ENCODE measurements at regions not wholly inside any gene's neighbourhood (a gene's known extent, or its start where the extent isn't known, plus 50 kb on each side); places are given as distances from the start of the nearest gene placed in this dataset.
"Not testable (repeated sequence)": the region's sequence is repeated elsewhere in the genome, so short reads cannot be mapped to it uniquely, and the experiment has no call there.

DNA sequence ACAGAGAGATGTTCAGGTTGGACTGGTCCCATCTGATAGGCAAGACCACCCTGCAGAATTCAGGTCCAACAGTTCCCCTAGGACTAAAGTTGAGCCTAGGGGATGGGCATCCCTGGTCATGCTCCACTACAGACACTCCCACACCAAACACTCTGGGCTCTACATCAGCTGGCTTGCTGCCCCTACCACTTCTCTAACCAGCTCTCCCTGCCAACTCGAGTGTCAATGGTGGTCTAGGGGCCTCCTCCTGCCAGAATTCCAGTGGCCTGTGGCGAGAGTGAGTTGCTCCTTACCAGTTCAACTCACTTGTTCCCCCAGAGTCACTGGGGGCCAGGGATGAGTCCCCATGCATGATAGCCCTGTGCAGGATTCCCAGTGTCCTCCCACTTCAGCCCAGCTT is 316.2 kb upstream of the PPP2R3A start:
- no peak for DNase-seq

DNA sequence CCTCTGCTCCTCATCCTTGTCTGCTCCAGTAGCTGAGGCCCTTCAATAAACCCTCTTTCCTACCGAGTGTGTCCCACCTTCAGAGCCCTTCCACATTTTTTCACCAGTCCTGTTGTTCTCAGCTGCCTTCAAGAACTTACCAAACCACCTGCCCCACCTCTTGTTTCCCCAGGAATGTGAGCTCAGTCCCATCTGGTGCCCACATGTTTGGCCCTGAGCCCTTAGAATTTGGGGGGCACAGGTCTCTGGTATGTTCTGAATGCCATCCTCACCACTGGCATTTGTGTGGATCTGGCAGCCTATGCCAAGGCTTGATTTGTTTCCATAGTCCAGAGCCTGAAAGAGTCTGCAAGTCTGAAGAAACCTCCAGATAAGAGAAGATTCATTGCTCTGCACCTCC is 315.2 kb upstream of the PPP2R3A start:
- DNase-seq: no peak

DNA sequence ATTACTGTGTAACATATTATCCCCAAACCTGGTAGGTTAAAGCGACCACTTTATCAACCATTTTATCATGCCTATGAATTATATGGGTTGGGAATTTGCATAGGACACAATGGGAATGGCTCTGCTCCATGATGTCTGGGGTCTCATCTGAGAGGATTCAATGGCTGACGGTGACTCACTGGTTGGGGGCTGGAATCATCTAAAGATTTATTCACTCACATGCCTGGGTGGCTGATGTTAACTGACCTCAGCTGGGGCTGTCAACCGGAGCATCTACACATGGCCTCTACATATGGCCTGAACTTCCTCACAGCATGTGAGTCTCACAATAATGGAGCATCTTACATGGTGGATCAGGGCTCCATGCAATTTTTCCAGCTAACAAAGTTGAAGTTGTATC is 313.1 kb upstream of the PPP2R3A start:
- no peak for DNase-seq

DNA sequence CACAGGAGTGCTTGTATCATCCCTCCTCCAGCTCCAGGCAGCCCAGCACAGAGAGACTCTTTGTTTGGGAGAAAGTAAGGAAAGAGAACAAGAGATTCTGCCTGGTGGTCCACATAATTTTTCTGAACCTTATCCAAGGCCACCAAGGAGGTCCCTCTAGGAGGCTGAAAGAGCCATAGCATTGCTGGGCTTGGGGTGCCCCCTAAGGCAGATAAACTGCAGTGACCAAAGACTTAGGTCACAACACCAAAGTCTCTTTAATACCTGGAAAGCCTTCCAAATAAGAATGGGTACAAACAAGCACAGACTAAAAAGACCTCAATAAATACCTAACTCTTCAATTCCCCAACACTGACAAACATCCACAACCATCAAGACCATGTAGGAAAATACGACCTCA is 310.2 kb upstream of the PPP2R3A start:
- DNase-seq: no peak

DNA sequence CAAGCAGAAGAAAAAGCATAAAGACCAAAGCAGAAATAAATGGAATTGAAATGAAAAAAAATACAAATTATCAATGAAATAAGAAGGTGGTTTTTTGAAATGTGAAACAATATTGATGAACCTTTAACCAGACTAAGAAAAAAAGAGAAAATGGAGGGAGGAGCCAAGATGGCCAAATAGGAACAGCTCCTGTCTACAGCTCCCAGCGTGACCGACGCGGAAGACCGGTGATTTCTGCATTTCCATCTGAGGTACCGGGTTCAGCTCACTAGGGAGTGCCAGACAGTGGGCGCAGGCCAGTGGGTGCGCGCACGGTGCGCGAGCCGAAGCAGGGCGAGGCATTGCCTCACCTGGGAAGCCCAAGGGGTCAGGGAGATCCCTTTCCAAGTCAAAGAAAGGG is 307.1 kb upstream of the PPP2R3A start:
- not testable (repeated sequence) for DNase-seq

DNA sequence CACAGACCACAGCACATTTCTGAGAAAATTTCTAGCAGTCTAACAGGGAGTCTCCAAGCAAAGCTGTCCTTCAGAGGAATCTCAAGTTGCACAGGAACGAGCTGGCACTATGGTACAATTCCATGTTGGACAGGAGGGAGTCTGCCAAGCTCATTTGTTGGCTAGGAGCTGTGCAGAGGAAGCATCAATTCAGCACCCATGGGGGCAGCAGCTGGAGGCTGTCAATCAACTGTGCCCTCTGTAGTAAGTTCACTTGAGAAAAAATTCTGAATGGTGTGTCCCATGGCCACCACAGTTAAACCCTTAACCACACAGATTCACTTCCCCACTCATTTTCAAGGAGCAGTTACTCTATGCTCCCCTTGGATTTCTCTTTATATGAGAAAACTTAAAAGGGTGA is 298.5 kb upstream of the PPP2R3A start:
- DNase-seq: no peak

DNA sequence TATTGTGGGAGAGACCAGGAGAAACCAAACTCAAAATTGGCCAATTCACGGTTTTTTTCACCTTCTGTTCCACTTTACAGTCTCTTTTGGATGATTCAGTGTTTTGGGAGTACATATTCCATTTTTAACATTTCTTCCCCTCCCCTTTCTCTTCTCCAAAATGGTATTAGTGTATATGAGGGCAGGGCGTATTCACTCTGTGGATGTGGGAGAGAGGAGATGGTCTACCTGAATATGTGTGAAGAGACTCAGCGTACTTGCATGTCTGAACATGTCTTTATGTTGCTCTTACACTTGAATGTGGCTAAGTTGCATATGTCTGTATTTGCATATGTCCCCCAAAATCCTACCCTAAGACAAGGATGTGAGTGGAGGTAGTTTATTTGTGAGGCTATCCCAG is 291.0 kb upstream of the PPP2R3A start:
- DNase-seq: no peak

DNA sequence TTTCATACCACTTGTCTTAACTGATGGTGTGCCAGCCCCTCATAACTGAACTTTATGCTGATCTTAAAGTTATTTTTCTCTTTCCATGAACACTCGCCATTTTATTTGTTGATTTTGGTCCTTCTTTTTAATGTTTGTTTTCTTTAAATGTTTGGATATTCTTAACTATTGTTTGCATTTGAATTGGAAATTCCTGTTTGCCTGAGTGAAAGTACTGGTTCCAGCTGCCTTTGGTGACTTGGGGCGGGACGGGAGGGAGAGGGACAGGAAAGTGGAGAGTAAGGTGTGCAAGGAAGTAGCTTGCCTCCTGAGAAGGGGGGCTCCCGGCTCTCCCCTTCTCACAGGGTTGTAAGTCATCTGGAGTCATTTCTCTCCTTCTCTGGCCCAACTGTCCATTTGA is 287.1 kb upstream of the PPP2R3A start:
- no peak for DNase-seq

DNA sequence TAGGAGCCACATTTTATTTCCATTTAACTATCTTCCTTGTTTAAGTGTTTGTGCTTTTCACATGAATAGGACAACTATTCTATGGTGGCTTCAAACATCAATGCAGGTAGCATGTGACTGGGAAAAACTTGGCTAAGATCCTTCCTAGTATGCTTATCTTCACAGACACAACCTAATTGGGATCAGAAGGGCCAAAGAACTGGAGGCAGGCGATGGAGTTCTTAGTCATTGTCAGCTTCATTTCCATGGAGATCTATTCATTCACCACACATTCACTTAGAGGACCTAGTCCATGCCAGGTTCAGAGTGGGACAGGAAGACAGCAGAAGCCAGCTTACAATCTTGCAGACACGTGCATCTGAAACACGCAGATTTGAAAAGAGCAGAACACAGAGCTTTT is 277.5 kb upstream of the PPP2R3A start:
- DNase-seq: no peak

DNA sequence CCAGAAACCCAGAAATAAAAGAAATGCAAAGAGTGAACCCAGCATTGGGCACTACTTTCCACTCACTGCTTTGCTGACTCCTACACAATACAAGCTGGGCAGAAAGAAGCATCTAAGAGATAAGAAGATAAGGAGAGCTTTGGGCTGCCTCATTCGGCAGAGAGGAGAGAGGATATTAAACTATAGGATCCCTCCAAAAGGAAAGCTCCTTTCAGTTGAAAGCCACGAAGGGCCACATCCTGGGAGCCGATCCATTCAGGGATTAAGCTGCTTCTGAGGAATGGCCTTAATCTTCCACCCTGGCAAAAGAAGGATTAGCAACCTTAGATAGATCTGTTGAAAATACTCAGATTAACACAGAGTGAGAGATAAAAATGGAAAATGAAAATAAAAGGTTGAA is 274.9 kb upstream of the PPP2R3A start:
- DNase-seq: no peak

DNA sequence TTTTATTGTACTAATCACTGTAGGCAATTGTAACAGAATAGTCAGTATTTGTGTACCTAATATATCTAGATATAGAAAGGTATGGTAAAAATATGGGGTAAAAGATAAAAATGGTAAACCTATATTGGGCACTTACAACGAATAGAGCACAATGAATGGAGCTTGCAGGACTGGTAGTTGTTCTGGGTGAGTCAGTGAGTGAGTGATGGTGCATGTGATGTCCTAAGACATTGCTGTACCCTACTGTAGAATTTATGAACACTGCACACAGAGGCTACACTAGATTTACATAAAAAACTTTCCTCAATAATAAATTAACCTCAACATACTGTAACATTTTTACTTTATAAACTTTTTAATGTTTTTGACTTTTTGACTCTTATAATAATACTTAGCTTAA is 274.3 kb upstream of the PPP2R3A start:
- DNase-seq: no peak

DNA sequence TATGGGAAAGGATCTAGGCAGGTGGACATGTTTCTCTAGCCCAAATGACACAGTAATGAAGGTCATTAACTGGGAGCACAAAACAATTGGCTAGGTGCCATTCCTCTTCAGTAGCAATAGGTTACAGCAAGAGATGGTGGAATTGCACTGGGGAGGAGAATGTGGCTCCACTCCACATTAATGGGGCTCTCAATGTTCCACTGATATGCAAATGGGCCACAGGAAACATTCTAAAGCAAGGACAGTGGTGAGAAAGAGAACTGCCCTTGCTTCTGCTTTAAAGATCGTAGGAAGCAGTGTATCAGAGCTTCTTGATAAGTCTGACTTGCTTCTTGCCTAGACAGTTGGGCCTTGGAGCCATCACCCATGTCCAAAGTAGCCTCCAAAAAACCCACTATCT is 271.4 kb upstream of the PPP2R3A start:
- DNase-seq: no peak

DNA sequence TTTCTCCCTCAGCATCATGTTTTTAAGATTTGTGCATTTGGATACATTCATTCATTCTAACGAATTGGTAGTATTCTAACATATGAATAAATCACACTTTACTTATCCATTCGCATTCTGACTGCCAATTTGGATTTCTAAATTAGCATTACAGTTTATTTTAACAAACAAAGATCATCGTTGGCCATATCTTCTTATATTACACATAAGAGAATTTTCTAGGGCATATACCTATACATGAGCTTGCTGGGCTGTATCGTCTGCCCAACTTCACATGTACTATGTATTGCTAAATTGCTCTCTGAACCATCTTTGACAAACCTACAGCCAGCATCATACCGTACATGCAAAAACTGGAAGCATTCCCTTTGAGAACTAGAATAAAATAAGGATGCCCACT is 265.8 kb upstream of the PPP2R3A start:
- DNase-seq: no peak

DNA sequence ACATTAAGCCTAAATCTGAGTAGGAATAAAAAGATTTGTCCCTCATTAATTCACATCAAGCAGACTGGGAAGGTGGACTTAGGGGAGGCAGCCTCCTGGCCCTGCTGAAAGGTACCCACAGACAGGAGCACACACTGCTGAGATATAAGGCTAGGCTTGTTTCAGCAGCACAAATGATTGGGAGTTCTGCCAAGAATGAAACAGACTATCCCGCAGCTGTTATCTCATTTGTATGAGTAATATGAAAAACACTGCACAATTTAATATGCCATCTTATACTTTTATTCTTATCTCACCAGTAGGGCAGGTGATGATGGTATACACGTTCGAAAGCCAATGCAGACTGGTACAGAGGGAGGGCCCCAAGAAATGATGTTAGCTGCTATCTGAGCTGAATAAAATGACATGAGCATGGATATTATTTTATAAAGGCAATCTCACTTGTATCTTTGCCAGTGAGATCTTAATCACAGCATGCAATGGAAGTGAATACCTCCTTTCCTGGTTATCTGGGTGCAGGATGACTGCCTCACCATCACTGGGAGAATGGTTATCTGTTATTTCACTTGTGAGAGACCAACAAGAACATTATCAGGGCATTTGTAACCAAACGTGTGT is 258.7 kb upstream of the PPP2R3A start:
- no peak for DNase-seq

DNA sequence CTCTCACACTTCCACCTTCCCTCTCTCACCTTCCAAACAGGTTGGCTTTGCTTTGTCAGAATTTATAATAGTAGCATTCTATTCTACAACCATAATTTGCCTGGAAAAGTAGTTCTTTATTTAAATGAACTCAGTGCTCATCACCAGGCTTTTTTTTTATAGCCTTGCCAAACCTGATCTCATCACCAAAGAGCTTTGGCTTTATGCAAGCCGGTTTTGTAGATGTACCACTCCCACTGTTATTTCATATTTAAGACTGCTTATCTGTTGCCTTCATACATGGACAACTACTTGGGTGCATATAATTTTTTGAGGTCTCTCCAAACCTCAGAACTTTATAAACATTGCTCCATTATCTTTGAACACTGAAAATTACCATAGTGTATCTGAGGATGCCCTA is 246.1 kb upstream of the PPP2R3A start:
- no peak for DNase-seq

DNA sequence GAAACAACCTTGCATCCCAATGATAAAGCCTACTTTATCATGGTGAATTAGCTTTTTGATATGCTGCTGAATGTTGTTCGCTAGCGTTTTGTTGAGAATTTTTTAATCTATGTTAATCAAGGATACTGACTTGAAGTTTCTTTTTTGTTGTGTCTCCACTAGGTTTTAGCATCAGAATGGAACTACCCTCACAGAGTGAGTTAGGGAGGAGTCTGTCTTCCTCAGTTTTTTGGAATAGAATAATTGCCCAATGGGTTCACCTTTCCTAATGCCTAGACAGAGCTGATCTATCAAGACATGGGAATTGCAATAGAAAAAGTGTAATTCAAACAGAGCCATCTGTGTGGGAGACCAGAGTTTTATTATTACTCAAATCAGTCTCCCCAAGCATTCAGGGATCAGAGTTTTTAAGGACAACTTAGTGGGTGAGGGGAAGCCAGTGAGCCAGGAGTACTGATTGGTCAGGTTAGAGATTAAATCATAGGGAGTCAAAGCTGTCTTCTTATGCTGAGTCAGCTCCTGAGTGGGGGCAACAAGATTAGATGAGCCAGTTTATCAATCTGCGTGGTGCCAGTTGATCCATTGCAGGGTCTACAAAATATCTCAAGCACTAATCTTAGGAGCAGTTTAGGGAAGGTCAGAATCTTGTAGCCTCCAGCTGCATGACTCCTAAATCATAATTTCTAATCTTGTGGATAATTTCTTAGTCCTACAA is 237.4 kb upstream of the PPP2R3A start:
- no peak for DNase-seq

DNA sequence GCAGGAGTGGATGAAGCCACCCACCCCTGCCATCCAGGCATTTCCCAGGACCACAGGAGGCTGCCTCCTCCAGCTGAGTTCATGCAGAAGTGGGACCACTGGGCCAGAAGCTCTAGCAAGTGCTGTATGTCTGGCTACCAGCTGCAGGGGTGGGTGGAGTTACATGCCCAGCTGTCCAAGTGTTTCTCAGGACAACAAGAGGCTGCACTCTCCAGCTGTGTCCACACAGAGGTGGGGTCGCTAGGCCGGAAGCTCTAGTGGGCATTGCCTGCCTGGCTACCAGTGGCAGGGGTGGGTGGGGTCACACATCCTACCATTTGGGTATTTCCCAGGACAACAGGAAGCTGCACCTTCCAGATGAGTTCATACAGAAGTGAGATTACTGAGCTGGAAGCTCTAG is 234.0 kb upstream of the PPP2R3A start:
- no peak for DNase-seq

DNA sequence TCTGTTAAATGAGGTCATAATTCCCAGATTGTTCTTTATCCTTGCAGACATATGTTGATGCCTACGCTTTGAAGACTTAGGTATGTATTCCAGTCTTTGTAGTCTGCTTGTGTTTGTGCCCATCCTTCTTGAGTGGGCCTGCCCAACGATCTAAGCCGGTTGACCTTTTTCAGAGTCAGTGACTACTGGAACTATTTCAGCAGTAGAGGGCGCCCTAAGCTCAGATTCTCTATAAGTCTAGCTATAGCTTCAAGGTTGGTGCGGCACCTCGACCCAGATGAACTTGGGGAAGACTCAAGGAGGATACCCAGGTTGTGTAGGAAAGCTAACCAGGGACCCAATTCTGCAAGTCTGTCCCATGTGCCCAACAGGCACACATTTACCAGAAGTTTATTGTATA is 228.8 kb upstream of the PPP2R3A start:
- no peak for DNase-seq

DNA sequence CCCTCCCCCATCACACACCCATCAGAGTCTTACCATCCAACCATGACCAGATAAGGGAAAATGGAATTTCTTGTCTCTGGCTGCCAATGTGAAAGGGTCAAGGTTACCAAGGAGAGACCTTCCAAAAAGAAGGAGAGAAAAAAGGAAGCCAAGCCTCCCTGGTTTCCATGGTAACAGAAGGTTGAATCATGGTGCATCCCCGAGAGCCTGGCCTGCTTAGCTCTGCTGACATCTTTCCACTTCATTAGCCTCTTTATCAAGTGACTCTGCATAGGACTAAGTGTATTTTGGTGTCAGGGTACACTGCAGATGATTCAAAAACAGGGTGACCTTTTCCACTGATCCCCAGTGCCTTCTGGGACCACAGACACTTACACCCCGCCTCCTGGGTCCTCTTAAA is 225.7 kb upstream of the PPP2R3A start:
- no peak for DNase-seq

DNA sequence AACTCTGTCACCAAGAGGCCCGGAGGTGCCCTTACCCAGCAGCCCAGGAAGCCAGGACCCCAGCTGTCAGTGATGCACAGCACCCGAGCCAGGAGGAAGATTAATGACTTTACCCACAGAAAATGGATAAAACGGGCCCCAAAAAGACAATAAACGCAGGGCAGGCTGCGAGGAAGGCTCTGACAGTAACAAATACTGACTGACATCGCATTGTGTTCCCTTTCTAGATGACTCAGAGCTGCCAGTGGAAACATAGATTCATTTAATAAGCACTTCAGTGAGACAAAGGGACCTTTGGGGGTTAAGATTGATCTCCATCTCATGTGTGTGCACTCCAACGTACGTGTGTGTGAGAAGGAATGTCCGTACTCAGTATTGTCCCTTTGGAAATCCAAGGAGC is 225.3 kb upstream of the PPP2R3A start:
- no peak for DNase-seq

DNA sequence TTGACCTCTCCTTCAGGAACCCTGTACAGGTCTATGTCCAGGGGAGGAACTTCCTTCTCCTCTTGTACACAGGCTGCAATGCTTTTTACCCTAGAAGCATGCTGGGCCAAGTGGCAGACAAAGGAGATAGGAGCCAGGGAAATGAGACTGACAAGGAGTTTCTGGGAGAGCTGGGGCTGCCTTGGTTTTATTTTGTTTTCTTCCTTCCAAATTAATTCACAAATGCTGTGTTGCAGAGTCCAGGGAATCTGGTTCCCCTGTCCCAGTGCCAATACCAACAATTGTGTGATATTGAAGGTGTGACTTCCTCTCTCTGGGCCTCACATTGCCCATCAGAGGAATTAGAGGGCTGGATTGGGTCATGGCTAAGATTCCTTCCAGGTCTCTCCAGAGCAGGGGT is 224.8 kb upstream of the PPP2R3A start:
- DNase-seq: no peak

DNA sequence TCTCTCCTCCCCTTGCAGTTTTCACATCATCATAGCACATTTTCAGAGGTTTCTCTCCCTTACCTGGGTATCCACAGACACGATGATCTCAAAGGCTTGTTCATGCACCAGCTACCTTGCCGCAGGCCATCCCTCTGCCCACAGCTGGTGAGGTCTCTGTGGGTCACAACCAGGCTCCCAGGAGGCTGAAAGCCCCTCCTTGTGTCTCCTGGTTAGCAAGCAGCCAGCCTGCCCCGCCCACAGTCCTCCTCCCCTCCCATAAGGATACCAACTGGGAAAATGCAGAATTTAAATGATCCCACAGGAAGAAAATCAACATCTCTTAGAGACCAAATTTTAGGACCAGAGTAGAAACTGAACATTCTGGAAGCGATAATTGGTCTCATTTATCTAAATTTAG is 213.5 kb upstream of the PPP2R3A start:
- no peak for DNase-seq

DNA sequence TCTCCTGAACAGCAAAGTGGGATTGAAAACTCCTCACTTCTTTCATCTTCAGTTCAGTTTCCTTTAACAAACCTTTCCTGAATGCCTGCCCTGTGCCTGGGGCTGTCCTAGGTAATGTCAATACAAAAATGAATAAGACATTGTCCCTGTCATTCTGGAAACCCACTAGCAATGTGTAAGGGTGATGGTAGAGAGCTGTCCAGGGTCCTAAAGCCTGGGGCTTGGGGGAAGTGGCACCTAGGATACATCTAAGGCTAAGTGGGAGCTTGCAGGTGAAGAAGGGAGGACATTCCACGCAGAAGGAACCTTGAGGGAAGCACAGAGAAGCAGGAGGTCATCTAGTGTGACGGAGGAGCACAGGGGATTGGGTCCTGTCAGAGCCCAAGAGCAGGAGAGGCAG is 212.7 kb upstream of the PPP2R3A start:
- DNase-seq: no peak

DNA sequence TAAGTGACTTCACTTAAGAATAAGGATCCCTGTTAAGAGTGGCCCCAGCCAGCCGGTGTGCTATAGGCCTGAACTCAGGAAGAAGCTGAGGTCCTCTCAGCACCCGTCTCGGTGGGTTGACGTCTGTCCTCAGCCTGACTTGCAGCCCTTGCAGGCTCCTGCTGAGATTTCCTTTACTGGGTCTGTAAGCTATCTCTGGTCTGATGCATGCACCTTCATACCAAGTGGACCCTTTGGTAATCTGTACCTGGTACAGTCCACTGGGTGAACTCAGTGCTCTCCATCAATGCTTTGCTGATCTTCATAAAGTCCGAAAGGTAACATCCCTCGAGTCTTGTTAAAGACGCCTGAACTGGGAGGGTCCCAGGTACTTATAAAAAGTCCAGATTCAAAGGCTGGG is 212.0 kb upstream of the PPP2R3A start:
- no peak for DNase-seq

Measured in effector CD8-positive, alpha-beta T cell (primary cell).